Liver (tissue), 8 donors: ENCODE measurements at regions not wholly inside any gene's neighbourhood (a gene's known extent, or its start where the extent isn't known, plus 50 kb on each side); places are given as distances from the start of the nearest gene placed in this dataset.

Experiments used
- DNase-seq: peaks from one replicate; pipeline ENCODE4 v3.0.0-alpha.2; 2017; ENCODE audit warnings: low spot score
- H3K27ac ChIP-seq, 2 donors: one replicate each; pipeline ENCODE4 v1.7.0; 2013; ENCODE audit warnings: inconsistent platforms in 2 of 2, low read length in 2 of 2, control low read depth in 1 of 2, low read depth in 1 of 2, mild to moderate bottlenecking in 1 of 2
- H3K27me3 ChIP-seq, 4 donors: one replicate each; pipeline versions ENCODE4 v1.6.1 to v1.7.0; 2013; ENCODE audit warnings: low read length in 3 of 4, inconsistent platforms in 1 of 4, mild to moderate bottlenecking in 1 of 4, moderate library complexity in 1 of 4; ENCODE audit not compliant: control insufficient read depth in 4 of 4, insufficient read depth in 4 of 4
- H3K36me3 ChIP-seq, 4 donors: one replicate each; pipeline versions ENCODE4 v1.6.1 to v1.7.0; 2013; ENCODE audit warnings: low read length in 3 of 4, mild to moderate bottlenecking in 3 of 4, low read depth in 1 of 4, moderate library complexity in 1 of 4; ENCODE audit not compliant: control insufficient read depth in 4 of 4, insufficient read depth in 3 of 4
- H3K4me1 ChIP-seq, 4 donors: one replicate each; pipeline versions ENCODE4 v1.6.1 to v1.7.0; 2013; ENCODE audit warnings: low read length in 3 of 4, mild to moderate bottlenecking in 3 of 4, moderate library complexity in 1 of 4; ENCODE audit not compliant: control insufficient read depth in 4 of 4, insufficient read depth in 4 of 4
- H3K4me3 ChIP-seq, 3 donors: one replicate each; pipeline versions ENCODE4 v1.6.1 to v1.7.0; 2013; ENCODE audit warnings: low read length in 3 of 3, control low read depth in 1 of 3, low read depth in 1 of 3, mild to moderate bottlenecking in 1 of 3
- H3K9ac ChIP-seq, 2 donors: one replicate each; pipeline ENCODE4 v1.7.0; 2013; ENCODE audit warnings: low read length in 2 of 2, mild to moderate bottlenecking in 2 of 2, moderate library complexity in 2 of 2, control low read depth in 1 of 2, low read depth in 1 of 2
- H3K9me3 ChIP-seq, 4 donors: one replicate each; pipeline versions ENCODE4 v1.6.1 to v1.7.0; 2013; ENCODE audit warnings: low read length in 3 of 4; ENCODE audit not compliant: control insufficient read depth in 4 of 4
- ATF3 ChIP-seq: IDR thresholded peaks from 2 replicates; pipeline ENCODE4 v1.6.1; 2016; ENCODE audit warnings: antibody characterized with exemption
- CTCF ChIP-seq: fragments of 150-350 bp; IDR thresholded peaks from 2 replicates; pipeline ENCODE4 v1.5.1; 2017; ENCODE audit warnings: improper control_type of control experiment, low read depth, low read length; ENCODE audit not compliant: missing input control
- EGR1 ChIP-seq, 2 donors: IDR thresholded peaks; 2 replicates each; pipeline ENCODE4 v1.6.1; 2016 to 2018; ENCODE audit warnings: antibody characterized with exemption in 2 of 2, low read depth in 2 of 2
- HNF4G ChIP-seq: IDR thresholded peaks from 2 replicates; pipeline ENCODE4 v1.6.1; 2016; ENCODE audit warnings: antibody characterized with exemption
- JUND ChIP-seq, 2 donors: IDR thresholded peaks; 2 replicates each; pipeline ENCODE4 v1.6.1; 2016; ENCODE audit warnings: antibody characterized with exemption in 2 of 2
- MAX ChIP-seq: IDR thresholded peaks from 2 replicates; pipeline ENCODE4 v1.6.1; 2016; ENCODE audit warnings: antibody characterized with exemption
- REST ChIP-seq: IDR thresholded peaks from 2 replicates; pipeline ENCODE4 v1.6.1; 2016; ENCODE audit warnings: antibody characterized with exemption, mild to moderate bottlenecking
- RXRA ChIP-seq, 2 donors: IDR thresholded peaks; 2 replicates each; pipeline ENCODE4 v1.6.1; 2017 to 2018; ENCODE audit warnings: antibody characterized with exemption in 2 of 2, mild to moderate bottlenecking in 1 of 2
- SP1 ChIP-seq: IDR thresholded peaks from 2 replicates; pipeline ENCODE4 v1.6.1; 2018; ENCODE audit warnings: antibody characterized with exemption, mild to moderate bottlenecking
- YY1 ChIP-seq: IDR thresholded peaks from 2 replicates; pipeline ENCODE4 v1.6.1; 2016; ENCODE audit warnings: antibody characterized with exemption, mild to moderate bottlenecking
- whole genome bisulfite sequencing: extraction: QIAGEN DNeasy Blood & Tissue Kit; methylation state at CpG from one replicate; pipeline ENCODE4 v1.1.7; 2013; 5-methylcytosine and 5-hydroxymethylcytosine counted together
- donor health status: healthy.
- donor health status: healthy.
- donor health status: healthy.
- donor health status: healthy.
- donor health status: healthy.

- Histone ChIP-seq H3K9me3 (no peaks in the 10 kb centered on the region), H3K4me1 (no peaks in the 10 kb centered on the region), H3K27me3 (peaks cover 0 to 3% (median 0%) of the 10 kb centered on the region in 4 donors), H3K36me3 (no peaks in the 10 kb centered on the region), H3K27ac (no peak overlapping the region), H3K4me3 (no peak overlapping the region), H3K9ac (no peak overlapping the region)
- DNase-seq = no peak
- 57% methylated on average over 7 of the region's 7 CpGs for whole genome bisulfite sequencing
- no peak for TF ChIP-seq EGR1 (IDR thresholded peaks at IDR 0.05; ENCODE audit: low read depth in 2 of 2)
- peak in 1 of 2 donors; percentile 15 for TF ChIP-seq RXRA (IDR thresholded peaks at IDR 0.05)
- TF ChIP-seq HNF4G = no peak
These were observed 96.9 kb upstream of the TMPO start for GRCh38 chr12:98418357-98419075.

- Histone ChIP-seq H3K27ac (no peak overlapping the region), H3K36me3 (no peaks in the 10 kb centered on the region), H3K9me3 (no peaks in the 10 kb centered on the region), H3K4me3 (no peak overlapping the region), H3K27me3 (peaks cover 0 to 3% (median 0%) of the 10 kb centered on the region in 4 donors), H3K4me1 (no peaks in the 10 kb centered on the region), H3K9ac (no peak overlapping the region)
- TF ChIP-seq ATF3 (no peak), JUND (IDR thresholded peaks at IDR 0.05) (no peak), CTCF (no peak), REST (no peak)
- WGBS = 76% methylated on average over 9 of the region's 9 CpGs
- DNase-seq = no peak
These were observed 96.2 kb upstream of the TMPO start for GRCh38 chr12:98419081-98419794.

- no peaks in the 10 kb centered on the region for H3K36me3 ChIP-seq
- H3K4me1 ChIP-seq = no peaks in the 10 kb centered on the region
- TF ChIP-seq EGR1 (IDR thresholded peaks at IDR 0.05; ENCODE audit: low read depth in 2 of 2) = no peak
- TF ChIP-seq MAX = no peak
- no peak for TF ChIP-seq SP1
- TF ChIP-seq YY1 = no peak
- TF ChIP-seq HNF4G = no peak
- no peaks in the 10 kb centered on the region for H3K9me3 ChIP-seq
- DNase-seq = no peak
- no peak overlapping the region for H3K27ac ChIP-seq
- H3K4me3 ChIP-seq = no peak overlapping the region
- H3K9ac ChIP-seq = no peak overlapping the region
- peaks cover 0 to 3% (median 0%) of the 10 kb centered on the region in 4 donors for H3K27me3 ChIP-seq
- 77% methylated on average over 16 of the region's 16 CpGs for WGBS
These were observed 95.5 kb upstream of the TMPO start for GRCh38 chr12:98419795-98420404.
